ENCODE measurements at regions not wholly inside any gene's neighbourhood (a gene's known extent, or its start where the extent isn't known, plus 50 kb on each side); places are given as distances from the start of the nearest gene placed in this dataset.
A peak's percentile ranks its signal among the peaks of the same experiment; 100 is the strongest.

DNA sequence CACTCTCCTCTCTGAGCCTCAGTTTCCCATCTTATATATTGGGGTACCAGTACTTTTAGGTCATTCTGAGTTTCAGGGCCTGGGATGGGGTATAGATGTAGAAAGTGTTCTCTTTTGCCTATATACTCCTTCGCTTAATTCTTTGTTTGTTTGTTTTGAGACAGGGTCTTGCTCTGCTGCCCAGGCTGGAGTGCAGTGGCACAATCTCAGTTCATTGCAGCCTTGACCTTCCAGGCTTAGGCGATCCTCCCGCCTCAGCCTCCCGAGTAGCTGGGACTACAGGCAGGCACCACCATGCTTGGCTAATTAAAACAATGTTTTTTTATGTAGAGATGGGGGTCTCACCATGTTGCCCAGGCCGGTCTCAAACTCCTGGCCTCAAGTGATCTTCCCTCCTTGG lies 152.1 kb downstream of the AACS start:
- no peak for DNase-seq
- peaks cover 0 to 4% (median 0%) of the 10 kb centered on the region in 4 donors for H3K9me3 ChIP-seq
- H3K27me3 ChIP-seq: peaks cover 0 to 22% (median 0%) of the 10 kb centered on the region in 3 donors
- peaks cover 0 to 3% (median 1%) of the 10 kb centered on the region in 4 donors for H3K4me1 ChIP-seq
- no peaks in the 10 kb centered on the region for H3K36me3 ChIP-seq
- intact Hi-C loops (cut with DNase I; ENCODE audit: low total_unique reads): no loop called here
- no peak overlapping the region for H3K27ac ChIP-seq
- TF ChIP-seq EP300 (IDR thresholded peaks at IDR 0.05): no peak
- WGBS, 5 donors: 75 to 79% (median 77%) methylated on average over 5 of the region's 5 CpGs
- no peak overlapping the region for H3K4me3 ChIP-seq

DNA sequence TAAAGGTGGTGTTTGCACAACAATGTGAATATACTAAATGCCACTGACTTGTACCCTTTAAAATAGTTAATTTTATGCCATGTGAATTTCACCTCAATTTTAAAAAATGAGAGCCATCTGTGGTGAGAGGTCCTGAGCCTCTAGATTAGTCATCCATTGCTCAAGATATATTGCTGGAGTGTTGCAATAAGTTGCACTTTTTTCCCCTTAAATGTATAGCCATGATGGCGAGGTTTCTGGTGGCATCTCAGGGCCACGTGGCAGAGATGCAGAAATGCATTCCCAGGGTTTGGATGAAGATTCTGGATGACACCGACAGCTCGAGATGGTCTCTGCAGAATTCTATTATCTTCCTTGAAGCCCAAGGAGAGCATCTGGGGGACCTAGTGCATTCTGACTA lies 153.7 kb downstream of the AACS start:
- TF ChIP-seq POLR2AphosphoS5 (IDR thresholded peaks at IDR 0.05): no peak
- TF ChIP-seq, protein P1, sequence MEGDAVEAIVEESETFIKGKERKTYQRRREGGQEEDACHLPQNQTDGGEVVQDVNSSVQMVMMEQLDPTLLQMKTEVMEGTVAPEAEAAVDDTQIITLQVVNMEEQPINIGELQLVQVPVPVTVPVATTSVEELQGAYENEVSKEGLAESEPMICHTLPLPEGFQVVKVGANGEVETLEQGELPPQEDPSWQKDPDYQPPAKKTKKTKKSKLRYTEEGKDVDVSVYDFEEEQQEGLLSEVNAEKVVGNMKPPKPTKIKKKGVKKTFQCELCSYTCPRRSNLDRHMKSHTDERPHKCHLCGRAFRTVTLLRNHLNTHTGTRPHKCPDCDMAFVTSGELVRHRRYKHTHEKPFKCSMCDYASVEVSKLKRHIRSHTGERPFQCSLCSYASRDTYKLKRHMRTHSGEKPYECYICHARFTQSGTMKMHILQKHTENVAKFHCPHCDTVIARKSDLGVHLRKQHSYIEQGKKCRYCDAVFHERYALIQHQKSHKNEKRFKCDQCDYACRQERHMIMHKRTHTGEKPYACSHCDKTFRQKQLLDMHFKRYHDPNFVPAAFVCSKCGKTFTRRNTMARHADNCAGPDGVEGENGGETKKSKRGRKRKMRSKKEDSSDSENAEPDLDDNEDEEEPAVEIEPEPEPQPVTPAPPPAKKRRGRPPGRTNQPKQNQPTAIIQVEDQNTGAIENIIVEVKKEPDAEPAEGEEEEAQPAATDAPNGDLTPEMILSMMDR (IDR thresholded peaks at IDR 0.05): no peak
- no peak for TF ChIP-seq POLR2A (IDR thresholded peaks at IDR 0.05)
- TF ChIP-seq EP300 (IDR thresholded peaks at IDR 0.05): no peak
- no peaks in the 10 kb centered on the region for H3K36me3 ChIP-seq
- H3K4me3 ChIP-seq: no peak overlapping the region
- peaks cover 0 to 3% (median 1%) of the 10 kb centered on the region in 4 donors for H3K4me1 ChIP-seq
- 78 to 90% (median 85%) methylated on average over 4 of the region's 4 CpGs for WGBS, 5 donors
- peaks cover 0 to 4% (median 0%) of the 10 kb centered on the region in 4 donors for H3K9me3 ChIP-seq
- no peak overlapping the region for H3K27ac ChIP-seq
- H3K27me3 ChIP-seq: peaks cover 0 to 22% (median 0%) of the 10 kb centered on the region in 3 donors
- no peak for DNase-seq
- intact Hi-C loops (cut with DNase I; ENCODE audit: low total_unique reads): no loop called here

DNA sequence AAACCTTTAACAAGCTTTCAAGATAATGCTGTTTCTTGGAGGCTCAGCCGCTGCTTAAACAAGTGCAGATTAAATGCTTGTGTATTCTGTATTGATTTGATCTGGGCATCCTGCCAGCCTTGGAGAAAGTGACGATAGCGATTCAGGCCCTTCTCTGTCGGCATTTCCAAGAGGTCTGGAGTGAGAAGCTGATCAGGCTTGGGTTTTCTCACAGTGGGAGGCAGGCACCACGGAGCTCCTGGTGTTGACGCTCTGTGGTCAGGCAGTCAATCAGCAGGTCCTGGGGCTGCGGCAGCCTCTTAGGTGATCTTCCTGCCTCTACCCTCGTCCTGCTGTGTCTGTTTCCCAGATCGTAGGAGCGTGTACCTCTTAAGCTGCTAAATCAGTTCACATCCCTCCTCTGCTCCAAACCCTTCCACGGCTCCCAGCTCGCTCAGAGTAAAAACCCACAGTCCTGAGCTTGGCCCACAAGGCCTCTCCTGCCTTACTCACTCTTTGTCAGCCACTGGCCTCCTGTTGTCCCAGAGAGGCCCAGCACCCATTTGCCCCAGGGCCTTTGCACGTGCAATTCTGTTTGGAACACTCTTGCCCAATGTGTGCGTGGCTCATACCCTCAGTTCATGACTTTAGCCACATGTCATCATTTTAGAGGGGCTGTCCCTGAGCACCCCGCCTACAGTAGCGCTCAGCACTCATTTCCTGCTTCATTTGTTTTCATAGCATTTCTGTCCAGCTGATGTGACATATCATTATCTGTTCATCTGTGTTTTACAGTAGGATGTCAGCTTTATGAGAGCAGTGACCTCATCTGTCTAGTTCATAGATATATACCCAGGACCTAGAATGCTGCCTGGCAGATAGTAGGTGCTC lies 155.4 kb downstream of the AACS start:
- 43 to 51% (median 48%) methylated on average over 16 of the region's 16 CpGs for WGBS, 5 donors
- TF ChIP-seq POLR2A (IDR thresholded peaks at IDR 0.05): no peak
- peak in 1 of 3 donors; percentile 32 for TF ChIP-seq POLR2AphosphoS5 (IDR thresholded peaks at IDR 0.05)
- no peak for TF ChIP-seq EP300 (IDR thresholded peaks at IDR 0.05)
- TF ChIP-seq, protein P1 (IDR thresholded peaks at IDR 0.05): no peak

DNA sequence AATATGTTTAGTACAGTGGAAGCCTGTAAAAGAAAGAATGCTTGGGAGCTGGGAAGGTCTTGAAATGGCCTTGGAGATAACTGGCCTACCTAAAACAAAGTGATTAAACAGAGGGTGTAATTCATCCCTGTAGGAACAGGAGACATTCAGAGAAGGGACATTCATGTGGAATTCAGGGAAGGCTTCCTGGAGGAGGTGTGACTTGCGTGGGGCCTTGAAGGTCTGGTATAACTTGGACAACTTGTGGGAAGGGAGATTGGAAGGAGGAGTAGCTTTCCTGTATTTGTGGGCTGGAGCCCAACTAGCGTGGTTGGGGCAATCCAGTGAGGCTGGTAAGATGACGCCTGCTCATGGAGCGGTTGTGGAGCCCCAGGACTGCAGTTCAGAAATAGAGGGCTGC lies 156.4 kb downstream of the AACS start:
- H3K9me3 ChIP-seq: no peaks in the 10 kb centered on the region
- no peak overlapping the region for H3K27ac ChIP-seq
- no peak for TF ChIP-seq POLR2A (IDR thresholded peaks at IDR 0.05)
- no peak for TF ChIP-seq EP300 (IDR thresholded peaks at IDR 0.05)
- TF ChIP-seq, protein P1 (IDR thresholded peaks at IDR 0.05): no peak
- TF ChIP-seq POLR2AphosphoS5 (IDR thresholded peaks at IDR 0.05): no peak

More for the DNA sequence above, 155.4 kb downstream of the AACS start:
- intact Hi-C loops (cut with DNase I; ENCODE audit: low total_unique reads): no loop called here
- H3K9me3 ChIP-seq: no peaks in the 10 kb centered on the region
- H3K27ac ChIP-seq: no peak overlapping the region
- no peak overlapping the region for H3K4me3 ChIP-seq
- peaks cover 0 to 22% (median 0%) of the 10 kb centered on the region in 3 donors for H3K27me3 ChIP-seq
- peak; percentile 82 to 92 for DNase-seq
- no peaks in the 10 kb centered on the region for H3K36me3 ChIP-seq
- peaks cover 0 to 3% (median 1%) of the 10 kb centered on the region in 4 donors for H3K4me1 ChIP-seq

More for the DNA sequence above, 156.4 kb downstream of the AACS start:
- Histone ChIP-seq H3K27me3 (peaks cover 0 to 18% (median 0%) of the 10 kb centered on the region in 3 donors), H3K4me1 (peaks cover 0 to 3% (median 1%) of the 10 kb centered on the region in 4 donors), H3K36me3 (no peaks in the 10 kb centered on the region), H3K4me3 (no peak overlapping the region)
- 90 to 96% (median 92%) methylated on average over 4 of the region's 4 CpGs for WGBS, 5 donors
- no peak for DNase-seq
- intact Hi-C loops (cut with DNase I; ENCODE audit: low total_unique reads): no loop called here

Data from stomach (tissue), 8 donors.